GM13977 (cell line): ENCODE measurements at regions not wholly inside any gene's neighbourhood (a gene's known extent, or its start where the extent isn't known, plus 50 kb on each side); places are given as distances from the start of the nearest gene placed in this dataset.

Experiments
- DNase-seq: peaks from one replicate; pipeline ENCODE4 v3.0.0; 2012; ENCODE audit warnings: low spot score
- in situ Hi-C: fragments of 300-500 bp; cut with MboI; formaldehyde crosslinking; loops from one replicate; pipeline ENCODE4 v1.12.0; 2022; ENCODE audit warnings: low sequenced_read_pairs, low pct_unique_long_range_greater_than_20kb, mixed read lengths, inconsistent platforms; ENCODE audit not compliant: unreplicated experiment
- TF ChIP-seq, protein P1 (sequence below): IDR thresholded peaks from 2 replicates; pipeline ENCODE4 v1.5.1; 2012; ENCODE audit warnings: mild to moderate bottlenecking, control low read depth; ENCODE audit not compliant: insufficient read depth; ENCODE audit errors: extremely low read depth, missing control alignments

DNA sequence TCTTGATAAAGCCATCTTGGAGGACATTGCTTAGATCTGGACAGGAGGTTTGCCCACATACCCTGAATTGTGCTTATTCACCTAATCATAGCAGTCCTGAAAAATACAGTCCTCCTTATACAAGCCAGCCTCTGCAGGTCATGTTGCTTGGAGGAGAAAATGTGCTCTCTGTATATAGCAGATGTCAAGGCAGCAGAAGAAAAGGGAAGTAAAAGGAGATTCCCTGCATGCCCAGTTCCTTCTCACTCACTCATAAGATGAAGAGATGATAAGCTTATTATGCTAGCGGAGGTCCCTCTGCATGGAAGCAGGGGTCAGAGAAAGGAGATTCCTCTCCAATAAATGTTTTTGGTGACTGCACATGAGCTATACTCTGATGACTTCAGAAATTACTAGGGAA lies 458.8 kb upstream of the ZMIZ1 start:
- DNase-seq, result no peak
- in situ Hi-C loops, result no loop called here
- TF ChIP-seq, protein P1, sequence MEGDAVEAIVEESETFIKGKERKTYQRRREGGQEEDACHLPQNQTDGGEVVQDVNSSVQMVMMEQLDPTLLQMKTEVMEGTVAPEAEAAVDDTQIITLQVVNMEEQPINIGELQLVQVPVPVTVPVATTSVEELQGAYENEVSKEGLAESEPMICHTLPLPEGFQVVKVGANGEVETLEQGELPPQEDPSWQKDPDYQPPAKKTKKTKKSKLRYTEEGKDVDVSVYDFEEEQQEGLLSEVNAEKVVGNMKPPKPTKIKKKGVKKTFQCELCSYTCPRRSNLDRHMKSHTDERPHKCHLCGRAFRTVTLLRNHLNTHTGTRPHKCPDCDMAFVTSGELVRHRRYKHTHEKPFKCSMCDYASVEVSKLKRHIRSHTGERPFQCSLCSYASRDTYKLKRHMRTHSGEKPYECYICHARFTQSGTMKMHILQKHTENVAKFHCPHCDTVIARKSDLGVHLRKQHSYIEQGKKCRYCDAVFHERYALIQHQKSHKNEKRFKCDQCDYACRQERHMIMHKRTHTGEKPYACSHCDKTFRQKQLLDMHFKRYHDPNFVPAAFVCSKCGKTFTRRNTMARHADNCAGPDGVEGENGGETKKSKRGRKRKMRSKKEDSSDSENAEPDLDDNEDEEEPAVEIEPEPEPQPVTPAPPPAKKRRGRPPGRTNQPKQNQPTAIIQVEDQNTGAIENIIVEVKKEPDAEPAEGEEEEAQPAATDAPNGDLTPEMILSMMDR, result no peak

DNA sequence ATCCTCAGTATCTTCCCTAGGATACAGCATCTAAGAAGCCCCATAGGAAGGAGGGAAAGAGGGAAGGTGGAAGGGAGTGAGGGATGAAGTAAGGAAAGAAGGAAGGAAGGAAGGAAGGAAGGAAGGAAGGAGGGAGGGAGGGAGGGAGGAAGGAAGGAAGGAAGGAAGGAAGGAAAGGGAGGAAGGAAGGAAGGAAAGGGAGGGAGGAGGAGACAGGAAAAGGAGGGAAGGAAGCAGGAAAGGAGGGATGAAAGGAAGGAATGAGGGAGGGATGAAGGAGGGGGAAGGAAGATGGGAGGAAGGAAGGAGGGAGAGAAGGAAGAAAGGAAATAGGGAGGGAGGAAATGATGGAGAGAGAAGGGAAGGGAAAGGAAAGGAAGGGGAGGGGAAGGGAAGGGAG lies 455.6 kb upstream of the ZMIZ1 start:
- in situ Hi-C loops, result no loop called here
- no peak for DNase-seq
- TF ChIP-seq, protein P1, result no peak

- TF ChIP-seq, protein P1, result no peak
- in situ Hi-C loops, result no loop called here
- no peak for DNase-seq
These were observed 454.5 kb upstream of the ZMIZ1 start for GRCh38 chr10:78614267-78614666.

- in situ Hi-C loops, result no loop called here
- no peak for DNase-seq
- TF ChIP-seq, protein P1, result no peak
These were observed 454.0 kb upstream of the ZMIZ1 start for GRCh38 chr10:78614744-78615143.

- in situ Hi-C loops, result no loop called here
- TF ChIP-seq, protein P1, result no peak
- DNase-seq, result no peak
These were observed 452.6 kb upstream of the ZMIZ1 start for GRCh38 chr10:78616125-78616695.

GRCh38 chr10:78617115-78617514 lies 451.7 kb upstream of the ZMIZ1 start:
- DNase-seq, result no peak
- TF ChIP-seq, protein P1, result no peak
- in situ Hi-C loops, result no loop called here

DNA sequence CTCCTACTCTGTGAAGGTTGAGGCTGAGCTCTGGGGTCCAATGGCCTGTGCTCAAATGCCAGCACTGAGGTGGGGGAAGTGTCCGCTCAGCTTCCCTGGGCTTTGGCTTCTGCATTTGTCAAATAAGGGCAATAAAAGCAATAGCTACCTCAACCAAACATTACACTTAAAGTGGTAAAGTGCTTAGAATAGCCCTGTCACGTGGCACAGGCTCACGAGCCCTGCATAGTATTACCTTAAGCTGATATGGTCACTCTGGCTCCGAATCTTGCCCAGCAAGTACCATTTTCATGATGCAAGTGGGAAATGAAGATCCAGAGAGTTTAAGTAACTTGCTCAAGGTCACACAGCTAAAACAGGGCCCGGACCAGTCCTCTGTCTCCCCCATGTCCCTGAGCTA lies 451.1 kb upstream of the ZMIZ1 start:
- in situ Hi-C loops, result no loop called here
- TF ChIP-seq, protein P1, result no peak
- no peak for DNase-seq
